HL-60 (cell line): ENCODE measurements at regions not wholly inside any gene's neighbourhood (a gene's known extent, or its start where the extent isn't known, plus 50 kb on each side); places are given as distances from the start of the nearest gene placed in this dataset.
"Not testable (repeated sequence)": the region's sequence is repeated elsewhere in the genome, so short reads cannot be mapped to it uniquely, and the experiment has no call there.

ENCODE experiments used
- DNase-seq, 2 experiments: peaks; one replicate each; pipeline ENCODE4 v3.0.0-alpha.2; 2010 to 2020; ENCODE audit warnings: low read depth in 1 of 2, low spot score in 1 of 2
- H3K27ac ChIP-seq: fragments of 250-450 bp; sonication (Bioruptor Pico); replicated peaks from 2 replicates; pipeline ENCODE4 v1.5.1; 2020; ENCODE audit warnings: mild to moderate bottlenecking, moderate library complexity
- H3K27me3 ChIP-seq: fragments of 250-450 bp; sonication (Bioruptor Pico); 2 replicates; pipeline ENCODE4 v1.5.1; 2021; ENCODE audit warnings: mild to moderate bottlenecking, moderate library complexity; ENCODE audit not compliant: insufficient read depth, poor library complexity, severe bottlenecking
- H3K4me3 ChIP-seq: replicated peaks from 2 replicates; pipeline ENCODE4 v1.5.1; 2011; ENCODE audit warnings: mild to moderate bottlenecking, control low read depth, low read length; ENCODE audit not compliant: insufficient read depth

GRCh38 chr22:12162586-12162985 is 3365.4 kb upstream of the OR11H1 start:
- not testable (repeated sequence) for H3K27ac ChIP-seq, DNase-seq, H3K27me3 ChIP-seq, H3K4me3 ChIP-seq

- DNase-seq, result not testable (repeated sequence)
Measured at GRCh38 chr22:12166525-12166924, 3361.5 kb upstream of the OR11H1 start.

DNA sequence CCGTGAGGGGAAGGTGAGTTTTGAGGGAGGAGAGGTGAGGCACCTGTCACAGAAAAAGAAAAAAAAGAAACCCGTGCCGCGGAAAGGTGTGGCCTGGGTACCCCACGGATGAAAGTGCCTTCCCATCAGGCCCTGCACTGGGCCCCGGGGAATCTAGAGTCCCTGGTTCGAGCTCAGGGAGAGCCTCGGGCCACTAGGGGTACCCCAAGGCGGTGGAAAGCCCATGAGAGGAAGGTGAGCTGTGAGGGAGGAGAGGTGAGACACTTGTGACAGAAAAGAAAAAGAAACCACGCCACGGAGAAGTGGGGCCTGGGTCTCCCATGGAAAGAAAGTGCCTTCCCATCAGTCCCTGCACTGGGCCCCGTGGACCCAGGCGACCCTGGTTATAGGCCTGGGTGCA is 3359.9 kb upstream of the OR11H1 start:
- H3K4me3 ChIP-seq, H3K27ac ChIP-seq, DNase-seq, H3K27me3 ChIP-seq: not testable (repeated sequence)

More at GRCh38 chr22:12166525-12166924, 3361.5 kb upstream of the OR11H1 start:
- H3K27ac ChIP-seq, H3K4me3 ChIP-seq, H3K27me3 ChIP-seq: not testable (repeated sequence)

DNA sequence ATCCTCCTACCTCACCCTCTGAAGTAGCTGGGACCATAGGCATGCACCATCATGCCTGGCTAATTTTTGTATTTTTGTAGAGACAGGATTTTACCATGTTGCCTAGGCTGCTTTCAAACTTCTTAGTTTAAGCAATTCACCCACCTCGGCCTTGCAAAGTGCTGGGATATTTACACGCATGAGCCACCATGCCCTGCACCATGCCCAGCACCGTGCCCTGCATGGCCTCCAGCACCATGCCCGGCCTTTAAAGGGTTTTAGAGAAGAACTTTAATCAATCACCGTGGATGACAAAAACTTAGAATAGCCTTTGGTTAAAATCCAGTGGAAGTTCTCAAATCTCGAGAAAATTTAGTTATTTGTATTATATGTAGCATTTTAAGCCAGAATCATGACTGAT is 3335.9 kb upstream of the OR11H1 start:
- not testable (repeated sequence) for DNase-seq, H3K27ac ChIP-seq, H3K27me3 ChIP-seq, H3K4me3 ChIP-seq

DNA sequence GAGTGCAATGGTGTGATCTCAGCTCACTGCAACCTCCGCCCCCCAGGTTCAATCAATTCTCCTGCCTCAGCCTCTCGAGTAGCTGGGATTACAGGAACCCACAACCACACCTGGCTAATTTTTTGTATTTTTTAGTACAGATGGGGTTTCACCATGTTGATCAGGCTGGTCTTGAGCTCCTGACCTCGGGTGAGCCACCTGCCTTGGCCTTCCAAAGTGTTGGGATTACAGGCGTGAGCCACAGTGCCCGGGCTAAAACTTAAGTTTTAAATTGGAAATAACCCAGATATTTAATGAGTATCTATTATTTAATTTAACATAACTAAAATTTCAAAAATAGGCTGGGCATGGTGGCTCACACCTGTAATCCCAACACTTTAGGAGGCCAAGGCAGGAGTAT is 3333.3 kb upstream of the OR11H1 start:
- H3K27ac ChIP-seq, H3K27me3 ChIP-seq, H3K4me3 ChIP-seq, DNase-seq: not testable (repeated sequence)

GRCh38 chr22:12202067-12202466 is 3325.9 kb upstream of the OR11H1 start:
- H3K27ac ChIP-seq, DNase-seq, H3K4me3 ChIP-seq, H3K27me3 ChIP-seq: not testable (repeated sequence)

- DNase-seq, result peak in 1 of 2 experiments; percentile 66
- H3K4me3 ChIP-seq, H3K27me3 ChIP-seq: not testable (repeated sequence)
- peak overlapping the region; percentile 69 for H3K27ac ChIP-seq
Measured at GRCh38 chr22:12206687-12207086, 3321.3 kb upstream of the OR11H1 start.
